ENCODE measurements at regions not wholly inside any gene's neighbourhood (a gene's known extent, or its start where the extent isn't known, plus 50 kb on each side); places are given as distances from the start of the nearest gene placed in this dataset.

DNA sequence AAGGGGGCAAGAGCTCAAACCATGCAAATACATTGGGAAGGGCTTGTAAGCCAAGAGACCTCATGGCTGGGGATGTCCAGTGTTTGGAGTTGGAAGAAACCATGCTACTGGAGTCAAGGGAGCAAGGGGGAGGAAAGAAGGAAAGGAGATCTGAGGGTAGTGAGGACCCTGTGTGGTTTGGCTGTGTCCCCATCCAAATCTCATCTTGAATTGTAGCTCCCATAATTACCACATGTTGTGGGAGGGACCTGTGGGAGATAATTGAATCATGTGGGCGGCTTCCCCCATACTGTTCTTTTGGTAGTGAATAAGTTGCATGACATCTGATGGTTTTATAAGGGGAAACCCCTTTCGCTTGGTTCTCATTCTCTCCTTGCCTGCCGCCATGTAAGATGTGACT, 56.5 kb upstream of the ADRB1 start:
- Histone ChIP-seq H3K4me1 (ENCODE audit: control insufficient read depth, extremely low read depth, insufficient read depth, low read length) (no peaks in the 10 kb centered on the region), H3K4me2 (ENCODE audit: insufficient read depth, low read length) (no peak overlapping the region), H2AFZ (ENCODE audit: low read depth, low read length) (no peak overlapping the region), H3K9me3 (replicated peaks; ENCODE audit: control insufficient read depth, insufficient read depth, low read length) (no peaks in the 10 kb centered on the region), H3K36me3 (ENCODE audit: control insufficient read depth in 2 of 2, extremely low read depth in 1 of 2, insufficient read depth in 2 of 2, low read length in 2 of 2) (no peaks in the 10 kb centered on the region), H3K4me3 (replicated peaks in 1 of 3; ENCODE audit: insufficient read depth in 1 of 3, low read depth in 1 of 3, low read length in 3 of 3) (no peak overlapping the region), H4K20me1 (replicated peaks; ENCODE audit: control insufficient read depth, extremely low read depth, insufficient read depth, low read length) (no peaks in the 10 kb centered on the region), H3K9ac (replicated peaks; ENCODE audit: extremely low read depth, insufficient read depth, low read length) (no peak overlapping the region), H3K9me1 (replicated peaks; ENCODE audit: control insufficient read depth, extremely low read depth, insufficient read depth, low read length) (no peaks in the 10 kb centered on the region), H3K27me3 (ENCODE audit: control insufficient read depth in 2 of 2, insufficient read depth in 2 of 2, low read length in 2 of 2) (no peaks in the 10 kb centered on the region), H3K27ac (ENCODE audit: insufficient read depth, low read depth, low read length) (no peak overlapping the region), H3K79me2 (ENCODE audit: control insufficient read depth, insufficient read depth, low read length) (no peaks in the 10 kb centered on the region)
- dilution Hi-C loops (cut with MboI; ENCODE audit: extremely low pct_ligation_motif_present, low sequenced_read_pairs) (no loop called here), intact Hi-C loops (cut with micrococcal nuclease) (no loop called here)
- no peak for TF ChIP-seq JUN (IDR thresholded peaks at IDR 0.05; ENCODE audit: borderline replicate concordance, insufficient read depth, insufficient read length, low read depth)
- TF ChIP-seq POLR2A (IDR thresholded peaks at IDR 0.05; ENCODE audit: low read depth, low read length) = no peak
- TF ChIP-seq, protein P1, sequence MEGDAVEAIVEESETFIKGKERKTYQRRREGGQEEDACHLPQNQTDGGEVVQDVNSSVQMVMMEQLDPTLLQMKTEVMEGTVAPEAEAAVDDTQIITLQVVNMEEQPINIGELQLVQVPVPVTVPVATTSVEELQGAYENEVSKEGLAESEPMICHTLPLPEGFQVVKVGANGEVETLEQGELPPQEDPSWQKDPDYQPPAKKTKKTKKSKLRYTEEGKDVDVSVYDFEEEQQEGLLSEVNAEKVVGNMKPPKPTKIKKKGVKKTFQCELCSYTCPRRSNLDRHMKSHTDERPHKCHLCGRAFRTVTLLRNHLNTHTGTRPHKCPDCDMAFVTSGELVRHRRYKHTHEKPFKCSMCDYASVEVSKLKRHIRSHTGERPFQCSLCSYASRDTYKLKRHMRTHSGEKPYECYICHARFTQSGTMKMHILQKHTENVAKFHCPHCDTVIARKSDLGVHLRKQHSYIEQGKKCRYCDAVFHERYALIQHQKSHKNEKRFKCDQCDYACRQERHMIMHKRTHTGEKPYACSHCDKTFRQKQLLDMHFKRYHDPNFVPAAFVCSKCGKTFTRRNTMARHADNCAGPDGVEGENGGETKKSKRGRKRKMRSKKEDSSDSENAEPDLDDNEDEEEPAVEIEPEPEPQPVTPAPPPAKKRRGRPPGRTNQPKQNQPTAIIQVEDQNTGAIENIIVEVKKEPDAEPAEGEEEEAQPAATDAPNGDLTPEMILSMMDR (IDR thresholded peaks at IDR 0.05; ENCODE audit: extremely low read depth in 1 of 2, insufficient read depth in 1 of 2, low read depth in 1 of 2, low read length in 2 of 2) = no peak
- TF ChIP-seq POLR2AphosphoS5 (IDR thresholded peaks at IDR 0.05; ENCODE audit: insufficient read depth, low read depth, low read length) = no peak
- no peak for TF ChIP-seq MYC (IDR thresholded peaks at IDR 0.05; ENCODE audit: low read depth, low read length)
- TF ChIP-seq, protein P2, sequence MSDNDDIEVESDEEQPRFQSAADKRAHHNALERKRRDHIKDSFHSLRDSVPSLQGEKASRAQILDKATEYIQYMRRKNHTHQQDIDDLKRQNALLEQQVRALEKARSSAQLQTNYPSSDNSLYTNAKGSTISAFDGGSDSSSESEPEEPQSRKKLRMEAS (IDR thresholded peaks at IDR 0.05; ENCODE audit: insufficient read depth, insufficient read length) = no peak
- no peak for TF ChIP-seq FOS (IDR thresholded peaks at IDR 0.05; ENCODE audit: borderline replicate concordance, insufficient read depth, low read length)
- no peak for TF ChIP-seq EZH2 (IDR thresholded peaks at IDR 0.05; ENCODE audit: borderline replicate concordance, low read depth, low read length, severe bottlenecking)
- no peak for TF ChIP-seq GATA2 (IDR thresholded peaks at IDR 0.05; ENCODE audit: insufficient read depth, insufficient read length, low read depth, low read length)
- POLR2A ChIA-PET = no interaction called here
- DNase-seq (ENCODE audit: low read depth, low spot score) = no peak
- CTCF ChIA-PET = no interaction called here
- BruUV-seq (replicated peaks) = no TSS peak
- FAIRE-seq = no peak
